ENCODE measurements at regions not wholly inside any gene's neighbourhood (a gene's known extent, or its start where the extent isn't known, plus 50 kb on each side); places are given as distances from the start of the nearest gene placed in this dataset.

DNA sequence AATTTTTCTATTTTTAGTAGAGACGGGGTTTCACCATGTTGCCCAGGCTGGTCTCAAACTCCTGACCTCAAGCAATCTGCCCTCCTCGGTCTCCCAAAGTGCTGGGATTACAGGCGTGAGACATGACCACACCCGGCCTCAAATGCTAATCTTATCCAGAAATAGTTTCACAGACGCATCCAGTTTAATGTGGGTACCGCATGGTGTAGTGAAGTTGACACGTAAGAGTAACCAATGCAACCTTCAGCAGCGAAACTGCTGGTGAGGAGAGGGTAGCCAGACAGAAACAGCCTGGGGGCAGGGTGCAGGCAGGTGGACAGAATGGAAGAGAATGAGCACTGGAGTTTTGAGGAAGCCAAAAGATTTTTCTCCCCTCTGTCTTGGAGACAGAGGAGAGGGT, 63.5 kb upstream of the FAM180A start:
- H2AFZ ChIP-seq (replicated peaks; ENCODE audit: low read length, poor library complexity), result no peak overlapping the region
- 0 out of 2 replicates have a peak overlapping the region, but pooled peaks have one; percentile 24 for H2BK20ac ChIP-seq (ENCODE audit: low read depth, low read length)
- TF ChIP-seq RAD21 (IDR thresholded peaks at IDR 0.05; ENCODE audit: low read length), result no peak
- TF ChIP-seq, protein P1, sequence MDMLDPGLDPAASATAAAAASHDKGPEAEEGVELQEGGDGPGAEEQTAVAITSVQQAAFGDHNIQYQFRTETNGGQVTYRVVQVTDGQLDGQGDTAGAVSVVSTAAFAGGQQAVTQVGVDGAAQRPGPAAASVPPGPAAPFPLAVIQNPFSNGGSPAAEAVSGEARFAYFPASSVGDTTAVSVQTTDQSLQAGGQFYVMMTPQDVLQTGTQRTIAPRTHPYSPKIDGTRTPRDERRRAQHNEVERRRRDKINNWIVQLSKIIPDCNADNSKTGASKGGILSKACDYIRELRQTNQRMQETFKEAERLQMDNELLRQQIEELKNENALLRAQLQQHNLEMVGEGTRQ (IDR thresholded peaks at IDR 0.05; ENCODE audit: low read depth, low read length), result no peak
- ATAC-seq (ENCODE audit: low read depth) (no peak), DNase-seq (no peak)
- no peaks in the 10 kb centered on the region for H3K79me1 ChIP-seq (ENCODE audit: low read depth in 1 of 2, low read length in 2 of 2)
- no peak overlapping the region; the same call in 1 of the 2 replicates for H2AK5ac ChIP-seq (ENCODE audit: low read depth, low read length)
- H3K9ac ChIP-seq (ENCODE audit: low read depth, low read length), result no peak overlapping the region
- dilution Hi-C loops (cut with HindIII; ENCODE audit: low sequenced_read_pairs, unreplicated experiment), result no loop called here
- WGBS, 2 experiments (ENCODE audit: extremely low coverage in 2 of 2, insufficient read length in 1 of 2), result 76% methylated on average over 5 of the region's 8 CpGs; no CpG with 5 or more reads in 1 of the 2 experiments
- no peak overlapping the region; the same call in 1 of the 2 replicates for H3K14ac ChIP-seq (replicated peaks; ENCODE audit: low read depth, low read length)
- no peak overlapping the region for H4K8ac ChIP-seq (ENCODE audit: low read depth in 2 of 2, low read length in 2 of 2)
- peaks cover 2% of the 10 kb centered on the region; the same call in 1 of the 2 replicates for H3K9me1 ChIP-seq (ENCODE audit: insufficient read depth, low read length)
- no peak overlapping the region for H3K23ac ChIP-seq (ENCODE audit: low read depth, low read length)
- H3K18ac ChIP-seq (ENCODE audit: low read depth, low read length), result no peak overlapping the region
- in situ Hi-C loops (cut with MboI; ENCODE audit: low sequenced_read_pairs), result no loop called here
- H3K56ac ChIP-seq (ENCODE audit: extremely low read depth, insufficient read depth, low read length), result no peak overlapping the region
- intact Hi-C loops (cut with micrococcal nuclease), result no loop called here
- no peaks in the 10 kb centered on the region; the same call in 1 of the 2 replicates for H3K27me3 ChIP-seq (ENCODE audit: control insufficient read depth, insufficient read depth, low read length)
- H2BK5ac ChIP-seq (ENCODE audit: low read depth, low read length, poor library complexity, severe bottlenecking), result no peak overlapping the region
- no peak overlapping the region for H3K4me3 ChIP-seq (ENCODE audit: insufficient read depth, low read depth, low read length)
- ChIA-PET CTCF (interaction anchor here (0.7 kb wide), 1 partner anchor 177 kb away, joined by 6 read pairs; no protein-coding TSS in a partner anchor), POLR2A (ENCODE audit: unreplicated experiment) (no interaction called here)
- H2AK9ac ChIP-seq (replicated peaks; ENCODE audit: low read depth, low read length, poor library complexity), result no peak overlapping the region
- BruUV-seq (replicated peaks), result no TSS peak
- no peak overlapping the region; the same call in 1 of the 2 replicates for H4K91ac ChIP-seq (ENCODE audit: insufficient read depth, low read depth, low read length)
- peak overlapping the region; percentile 59 for H3K4ac ChIP-seq (ENCODE audit: low read depth, low read length)
- H4K20me1 ChIP-seq (ENCODE audit: insufficient read depth, low read length), result no peaks in the 10 kb centered on the region
- H3K4me2 ChIP-seq (ENCODE audit: low read depth, low read length), result no peak overlapping the region
- H4K5ac ChIP-seq (ENCODE audit: low read depth, low read length), result no peak overlapping the region
- H3K27ac ChIP-seq (ENCODE audit: insufficient read depth, low read length), result no peak overlapping the region
- no peaks in the 10 kb centered on the region for H3K9me3 ChIP-seq (ENCODE audit: control insufficient read depth, insufficient read depth, low read length)
- no peaks in the 10 kb centered on the region for H3K36me3 ChIP-seq (ENCODE audit: control insufficient read depth, insufficient read depth, low read length)
- peak overlapping the region; percentile 45; the same call in 1 of the 2 replicates for H2BK120ac ChIP-seq (ENCODE audit: low read depth, low read length)
- peaks cover 6% of the 10 kb centered on the region; the same call in 1 of the 2 replicates for H3K4me1 ChIP-seq (ENCODE audit: control insufficient read depth, insufficient read depth, low read length)
- H2BK15ac ChIP-seq (ENCODE audit: low read depth, low read length), result peak overlapping the region; percentile 30; the same call in 1 of the 3 replicates

Data from IMR-90 (cell line).